CD4-positive, alpha-beta T cell (primary cell): ENCODE measurements at regions not wholly inside any gene's neighbourhood (a gene's known extent, or its start where the extent isn't known, plus 50 kb on each side); places are given as distances from the start of the nearest gene placed in this dataset.

Experiments used
- ATAC-seq: fragments of 200-7000 bp; cut with Tn5 transposase; one replicate; pipeline ENCODE4 v1.10.0; 2022; ENCODE audit warnings: mild to moderate bottlenecking; ENCODE audit not compliant: poor library complexity
- CTCF ChIA-PET: fragments of 350-600 bp; sonication (Branson Sonifier 250); formaldehyde crosslinking; loops from one replicate; lab custom pipeline; 2021; ENCODE audit warnings: antibody characterized with exemption, inconsistent platforms; lab: Charles Lee
- POLR2A ChIA-PET: fragments of 350-600 bp; sonication (Branson Sonifier 250); formaldehyde crosslinking; loops from one replicate; lab custom pipeline; 2021; ENCODE audit warnings: antibody characterized with exemption, inconsistent platforms; lab: Charles Lee
- DNase-seq, 14 experiments: peaks; one replicate each; pipeline ENCODE4 v3.0.0-alpha.2; 2013 to 2020; ENCODE audit warnings: mixed read lengths in 2 of 14
- H3K27ac ChIP-seq, 2 donors: one replicate each; pipeline versions ENCODE4 v1.5.1 to v1.7.0; 2013; ENCODE audit warnings: low read length in 2 of 2, low read depth in 1 of 2, mild to moderate bottlenecking in 1 of 2
- H3K27me3 ChIP-seq, 2 experiments: 1 replicate in 1 of 2; 2 replicates in 1 of 2; pipeline versions ENCODE4 v1.6.1 to v1.7.0; 2013; ENCODE audit warnings: low read length in 2 of 2, control low read depth in 1 of 2, mild to moderate bottlenecking in 1 of 2, moderate library complexity in 1 of 2; ENCODE audit not compliant: insufficient read depth in 2 of 2, control insufficient read depth in 1 of 2
- H3K36me3 ChIP-seq: one replicate; pipeline ENCODE4 v1.6.1; 2013; ENCODE audit warnings: low read length, control low read depth; ENCODE audit not compliant: insufficient read depth
- H3K4me1 ChIP-seq: one replicate; pipeline ENCODE4 v1.6.1; 2013; ENCODE audit warnings: low read length, control low read depth; ENCODE audit not compliant: insufficient read depth
- H3K4me3 ChIP-seq: one replicate; pipeline ENCODE4 v1.5.1; 2013; ENCODE audit warnings: mild to moderate bottlenecking, low read length, moderate library complexity
- H3K9me3 ChIP-seq, 2 experiments: 1 replicate in 1 of 2; 2 replicates in 1 of 2; pipeline versions ENCODE4 v1.6.1 to v1.7.0; 2013; ENCODE audit warnings: low read length in 2 of 2, mild to moderate bottlenecking in 2 of 2, control low read depth in 1 of 2, moderate library complexity in 1 of 2; ENCODE audit not compliant: control insufficient read depth in 1 of 2, insufficient read depth in 1 of 2
- H3K27ac Mint-ChIP-seq: one replicate; pipeline ENCODE4 v1.8.0; 2020; ENCODE audit warnings: mixed read lengths
- H3K27me3 Mint-ChIP-seq: one replicate; pipeline ENCODE4 v1.8.0; 2021; ENCODE audit warnings: mixed read lengths
- H3K36me3 Mint-ChIP-seq: one replicate; pipeline ENCODE4 v1.8.0; 2021; ENCODE audit warnings: low read depth, mixed read lengths
- H3K4me1 Mint-ChIP-seq: one replicate; pipeline ENCODE4 v1.8.0; 2021; ENCODE audit warnings: low read depth, mixed read lengths
- H3K4me3 Mint-ChIP-seq: one replicate; pipeline ENCODE4 v1.8.0; 2020; ENCODE audit warnings: mild to moderate bottlenecking, mixed read lengths
- H3K9me3 Mint-ChIP-seq: one replicate; pipeline ENCODE4 v1.8.0; 2020; ENCODE audit warnings: mixed read lengths
- CTCF ChIP-seq: fragments of 200-600 bp; IDR thresholded peaks from one replicate; pipeline ENCODE4 v1.8.0; 2022; ENCODE audit warnings: antibody characterized with exemption, mild to moderate bottlenecking
- intact Hi-C, 2 experiments: fragments of 100-400 bp; cut with DNase I in 1 of 2; cut with micrococcal nuclease in 1 of 2; formaldehyde crosslinking; loops; one replicate each; pipeline versions ENCODE4 v1.15.1 to v1.9.0; 2023 to 2025; cut with DNase I, micrococcal nuclease

- DNase-seq (no peak), ATAC-seq (no peak)
- H3K4me3 ChIP-seq, result no peak overlapping the region
- intact Hi-C loops, result no loop called here
- ChIA-PET POLR2A (no interaction called here), CTCF (no interaction called here)
- H3K36me3 ChIP-seq, result no peaks in the 10 kb centered on the region
- Mint-ChIP-seq H3K27ac (no peak overlapping the region), H3K4me1 (no peaks in the 10 kb centered on the region), H3K36me3 (no peaks in the 10 kb centered on the region), H3K27me3 (peaks cover 51% of the 10 kb centered on the region), H3K9me3 (peaks cover 7% of the 10 kb centered on the region), H3K4me3 (no peak overlapping the region)
- no peak for TF ChIP-seq CTCF
- peaks cover 20 to 22% of the 10 kb centered on the region in 2 experiments for H3K27me3 ChIP-seq
- H3K9me3 ChIP-seq, result peaks cover 0 to 3% of the 10 kb centered on the region in 2 experiments
- H3K4me1 ChIP-seq, result no peaks in the 10 kb centered on the region
- H3K27ac ChIP-seq, result no peak overlapping the region
These were observed 116.9 kb upstream of the RAI14 start for GRCh38 chr5:34539183-34539582.

- TF ChIP-seq CTCF, result no peak
- ChIA-PET POLR2A (no interaction called here), CTCF (no interaction called here)
- no peak for DNase-seq
- Histone ChIP-seq H3K9me3 (peaks cover 0 to 15% of the 10 kb centered on the region in 2 experiments), H3K27me3 (peaks cover 20 to 22% of the 10 kb centered on the region in 2 experiments), H3K4me1 (no peaks in the 10 kb centered on the region), H3K36me3 (no peaks in the 10 kb centered on the region), H3K4me3 (no peak overlapping the region), H3K27ac (no peak overlapping the region)
- H3K4me3 Mint-ChIP-seq, result no peak overlapping the region
- peaks cover 51% of the 10 kb centered on the region for H3K27me3 Mint-ChIP-seq
- intact Hi-C loops, result no loop called here
- no peak for ATAC-seq
- no peaks in the 10 kb centered on the region for H3K36me3 Mint-ChIP-seq
- peaks cover 16% of the 10 kb centered on the region for H3K9me3 Mint-ChIP-seq
- no peaks in the 10 kb centered on the region for H3K4me1 Mint-ChIP-seq
- no peak overlapping the region for H3K27ac Mint-ChIP-seq
These were observed 115.1 kb upstream of the RAI14 start for GRCh38 chr5:34541067-34541466.

DNA sequence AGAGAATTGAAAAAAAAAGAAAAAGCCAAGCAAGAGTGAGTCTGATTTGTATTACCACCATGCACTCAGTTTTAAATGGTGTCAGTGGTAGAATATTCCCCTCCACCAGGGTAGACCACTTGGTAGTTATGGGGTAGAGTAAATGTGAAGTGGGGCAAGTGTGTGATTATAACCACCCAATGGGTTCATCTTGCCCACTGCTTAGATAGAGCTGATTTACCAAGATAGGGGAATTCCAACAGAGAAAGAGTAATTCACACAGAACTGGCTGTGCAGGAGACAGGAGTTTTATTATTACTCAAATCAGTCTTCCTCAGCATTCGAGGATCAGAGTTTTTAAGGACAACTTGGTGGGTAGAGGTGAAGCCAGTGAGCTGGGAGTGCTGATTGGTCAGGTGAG lies 113.3 kb upstream of the RAI14 start:
- H3K4me3 Mint-ChIP-seq, result no peak overlapping the region

More for the DNA sequence above, 113.3 kb upstream of the RAI14 start:
- intact Hi-C loops, result no loop called here
- Histone ChIP-seq H3K27me3 (peaks cover 19 to 22% of the 10 kb centered on the region in 2 experiments), H3K27ac (no peak overlapping the region), H3K9me3 (peaks cover 0 to 15% of the 10 kb centered on the region in 2 experiments), H3K4me3 (no peak overlapping the region), H3K36me3 (no peaks in the 10 kb centered on the region), H3K4me1 (no peaks in the 10 kb centered on the region)
- Mint-ChIP-seq H3K36me3 (no peaks in the 10 kb centered on the region), H3K27ac (no peak overlapping the region), H3K9me3 (peaks cover 23% of the 10 kb centered on the region), H3K4me1 (no peaks in the 10 kb centered on the region), H3K27me3 (peaks cover 50% of the 10 kb centered on the region)
- CTCF ChIA-PET, result no interaction called here
- TF ChIP-seq CTCF, result no peak
- ATAC-seq (no peak), DNase-seq (no peak)
- POLR2A ChIA-PET, result no interaction called here
